Frontal cortex (tissue), 3 donors: ENCODE measurements at regions not wholly inside any gene's neighbourhood (a gene's known extent, or its start where the extent isn't known, plus 50 kb on each side); places are given as distances from the start of the nearest gene placed in this dataset.
"Not testable (repeated sequence)": the region's sequence is repeated elsewhere in the genome, so short reads cannot be mapped to it uniquely, and the experiment has no call there.

Experiments
- DNase-seq, 2 donors: peaks; one replicate each; pipeline ENCODE4 v3.0.0; 2012; ENCODE audit warnings: low spot score in 2 of 2
- FAIRE-seq: peaks from 2 replicates; lab custom pipeline; 2012; peaks lifted over from hg19 to GRCh38; lab: Jason Lieb, UNC
- donor health status: control.
- donor health status: control.
- donor health status: control.

GRCh38 chr2:143942486-143942885, 577.4 kb downstream of the ZEB2 start:
- FAIRE-seq (no peak), DNase-seq (no peak)

GRCh38 chr2:143940720-143941119, 579.2 kb downstream of the ZEB2 start:
- DNase-seq (no peak), FAIRE-seq (no peak)

GRCh38 chr2:143939626-143940330, 580.1 kb downstream of the ZEB2 start:
- DNase-seq = no peak

GRCh38 chr2:143937723-143938350, 582.1 kb downstream of the ZEB2 start:
- DNase-seq (no peak), FAIRE-seq (no peak)

More at GRCh38 chr2:143939626-143940330, 580.1 kb downstream of the ZEB2 start:
- FAIRE-seq = no peak

- FAIRE-seq = no peak
- peak; percentile 34 to 36 for DNase-seq
Measured at GRCh38 chr2:143936848-143937722, 582.8 kb downstream of the ZEB2 start.

GRCh38 chr2:143936538-143936847, 583.4 kb downstream of the ZEB2 start:
- no peak for FAIRE-seq

GRCh38 chr2:143935482-143935752, 584.5 kb downstream of the ZEB2 start:
- DNase-seq (no peak), FAIRE-seq (no peak)

More at GRCh38 chr2:143936538-143936847, 583.4 kb downstream of the ZEB2 start:
- DNase-seq = no peak

GRCh38 chr2:143934626-143935481, 585.1 kb downstream of the ZEB2 start:
- FAIRE-seq (no peak), DNase-seq (no peak)

- no peak for DNase-seq
- FAIRE-seq = no peak
Measured at GRCh38 chr2:143933946-143934569, 585.9 kb downstream of the ZEB2 start.

- FAIRE-seq (no peak), DNase-seq (no peak)
Measured at GRCh38 chr2:143930891-143931290, 589.0 kb downstream of the ZEB2 start.

GRCh38 chr2:143928613-143929012, 591.3 kb downstream of the ZEB2 start:
- FAIRE-seq (no peak), DNase-seq (no peak)

GRCh38 chr2:143928184-143928583, 591.7 kb downstream of the ZEB2 start:
- no peak for DNase-seq
- FAIRE-seq = no peak

GRCh38 chr2:143926736-143927135, 593.2 kb downstream of the ZEB2 start:
- DNase-seq (no peak), FAIRE-seq (no peak)

- DNase-seq, FAIRE-seq: not testable (repeated sequence)
Measured at GRCh38 chr2:143922261-143922830, 597.6 kb downstream of the ZEB2 start.

- DNase-seq (no peak), FAIRE-seq (no peak)
Measured at GRCh38 chr2:143918465-143918989, 601.4 kb downstream of the ZEB2 start.

GRCh38 chr2:143916781-143917180, 603.1 kb downstream of the ZEB2 start:
- FAIRE-seq = no peak

GRCh38 chr2:143909577-143910353, 610.2 kb downstream of the ZEB2 start:
- FAIRE-seq (no peak), DNase-seq (no peak)

More at GRCh38 chr2:143916781-143917180, 603.1 kb downstream of the ZEB2 start:
- no peak for DNase-seq

GRCh38 chr2:143908843-143909242, 611.1 kb downstream of the ZEB2 start:
- no peak for DNase-seq
- no peak for FAIRE-seq
